ENCODE measurements at regions not wholly inside any gene's neighbourhood (a gene's known extent, or its start where the extent isn't known, plus 50 kb on each side); places are given as distances from the start of the nearest gene placed in this dataset.
"Not testable (repeated sequence)": the region's sequence is repeated elsewhere in the genome, so short reads cannot be mapped to it uniquely, and the experiment has no call there.

DNA sequence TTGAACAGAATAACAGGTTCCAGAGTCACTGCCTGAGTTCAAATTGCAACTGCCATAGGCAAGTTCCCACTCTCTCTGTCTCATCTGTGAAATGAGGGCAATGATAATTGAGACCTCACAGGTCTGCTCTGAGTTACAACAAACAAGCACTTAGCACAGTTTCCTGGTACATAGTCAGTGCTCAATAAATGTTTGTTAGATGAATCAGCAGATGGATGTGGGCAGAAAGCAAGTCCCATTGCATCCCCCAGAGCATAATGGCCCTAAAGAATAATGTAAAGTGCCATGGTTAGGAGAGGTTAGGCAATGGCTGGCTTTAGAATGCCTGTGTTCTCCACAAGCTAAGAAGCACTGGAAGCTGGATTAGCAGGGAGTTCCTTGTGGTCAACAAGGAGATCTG lies 136.5 kb upstream of the LARP1 start:
- DNase-seq, result no peak

DNA sequence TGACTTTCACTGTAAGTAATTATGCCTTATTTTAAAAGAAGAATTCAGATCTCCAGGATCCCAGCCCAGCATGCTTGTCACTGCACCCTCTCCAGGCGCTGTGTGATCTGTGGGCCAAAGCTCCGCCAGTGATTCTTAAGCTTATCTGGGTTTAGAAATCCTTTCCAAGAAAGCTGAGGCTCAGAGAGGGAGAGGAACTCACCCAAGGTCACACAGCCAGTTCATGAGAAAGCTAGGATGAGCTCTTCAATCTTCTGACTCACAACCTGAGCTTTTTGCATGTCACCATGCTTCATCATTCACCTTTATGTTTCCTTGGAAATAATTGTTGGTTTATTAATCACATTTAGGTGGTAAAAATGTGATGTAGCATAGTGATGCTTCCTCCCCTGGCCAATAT lies 136.6 kb upstream of the HAND1 start:
- DNase-seq, result no peak

DNA sequence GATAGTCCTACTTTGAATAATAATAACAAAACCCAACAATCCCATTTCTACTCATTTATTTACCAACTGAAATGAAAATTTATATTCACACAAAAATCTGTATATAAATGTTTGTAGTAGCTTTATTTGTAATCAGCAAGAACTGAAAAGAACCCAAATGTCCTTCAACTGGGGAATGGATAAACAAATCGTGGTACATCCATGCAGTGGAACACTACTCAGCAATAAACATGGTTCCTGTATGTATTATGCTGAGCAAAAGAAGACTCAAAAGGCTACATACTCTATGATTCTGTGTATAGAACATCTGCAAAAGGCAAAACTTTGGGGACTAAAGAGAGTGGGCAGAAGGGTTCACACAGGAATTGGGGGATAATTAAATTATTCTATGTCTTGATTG lies 136.1 kb upstream of the HAND1 start:
- no peak for DNase-seq

DNA sequence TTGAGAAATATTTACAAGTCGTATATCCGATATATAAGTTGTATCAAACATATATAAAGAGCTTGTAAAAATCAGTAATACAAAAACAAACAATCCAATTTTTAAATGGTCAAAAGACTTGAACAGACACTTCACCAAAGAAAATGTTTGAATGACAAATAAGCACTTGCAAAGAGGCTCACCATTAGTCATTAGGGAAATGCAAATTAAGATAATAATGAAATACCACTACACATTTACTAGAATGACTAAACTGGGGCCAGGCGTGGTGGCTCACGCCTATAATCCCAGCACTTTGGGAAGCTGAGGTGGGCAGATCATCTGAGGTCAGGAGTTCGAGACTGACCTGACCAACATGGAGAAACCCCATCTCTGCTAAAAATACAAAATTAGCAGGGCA lies 134.6 kb upstream of the HAND1 start:
- DNase-seq, result no peak

DNA sequence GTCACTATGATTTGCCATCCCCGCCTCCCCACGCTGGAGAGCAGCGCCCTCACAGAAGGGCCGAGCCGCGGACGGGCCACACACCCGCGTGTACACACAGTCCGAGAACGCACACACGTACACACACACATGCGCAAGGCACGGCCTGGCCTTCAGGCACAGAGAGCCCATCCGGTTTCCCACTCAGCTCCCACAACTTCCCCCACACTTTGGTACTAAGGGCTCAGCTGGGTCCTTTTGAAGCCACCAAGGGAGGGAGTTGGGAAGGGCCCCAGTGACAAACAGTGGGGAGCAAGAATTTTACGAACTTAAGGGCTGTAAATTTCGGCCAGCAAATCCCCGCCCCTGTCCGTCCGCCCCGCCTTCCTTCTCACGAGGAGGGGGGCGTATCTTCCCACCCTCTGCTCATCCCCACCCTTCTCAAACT lies 133.3 kb upstream of the HAND1 start:
- no peak for DNase-seq

DNA sequence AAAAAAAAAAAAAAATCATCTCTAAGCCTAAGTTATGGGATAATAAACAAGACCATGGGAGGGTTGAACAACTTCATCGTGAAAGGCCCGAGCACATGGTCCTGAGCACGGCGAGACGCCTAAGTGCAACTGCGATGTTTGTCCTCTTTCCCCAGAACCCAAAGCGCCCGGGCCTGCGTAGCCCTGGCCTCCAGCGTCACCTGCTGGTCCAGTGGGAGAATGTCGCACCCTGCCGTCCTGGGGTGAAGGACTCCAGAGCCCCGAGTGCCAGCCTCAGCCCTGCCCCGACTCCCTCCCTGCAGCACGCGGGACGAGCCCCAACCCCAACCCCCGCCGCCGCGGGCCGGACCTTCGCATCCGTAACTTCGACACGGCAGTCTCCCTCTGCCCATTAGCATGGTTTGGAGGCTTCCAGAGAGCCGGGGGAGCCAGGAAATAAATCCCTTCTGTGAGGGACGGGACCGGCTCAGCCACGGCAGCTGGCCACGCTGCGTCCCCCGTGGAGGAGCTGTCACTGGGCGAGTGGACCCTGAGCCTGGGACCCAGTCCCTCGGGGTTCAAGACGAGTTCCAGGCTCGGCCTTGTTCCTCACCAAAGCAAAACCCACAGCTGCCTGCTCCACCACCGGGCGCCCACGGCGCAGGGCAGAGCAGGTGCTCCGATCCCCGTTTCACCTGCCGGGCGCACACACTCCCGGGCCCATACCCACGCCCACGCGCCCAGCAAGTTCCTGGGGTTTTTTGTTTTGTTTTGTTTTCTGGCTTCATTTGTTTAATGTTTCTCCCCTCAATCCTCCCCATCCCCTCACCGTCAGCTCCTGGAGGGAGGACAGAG lies 132.5 kb upstream of the HAND1 start:
- DNase-seq, result peak; percentile 46

DNA sequence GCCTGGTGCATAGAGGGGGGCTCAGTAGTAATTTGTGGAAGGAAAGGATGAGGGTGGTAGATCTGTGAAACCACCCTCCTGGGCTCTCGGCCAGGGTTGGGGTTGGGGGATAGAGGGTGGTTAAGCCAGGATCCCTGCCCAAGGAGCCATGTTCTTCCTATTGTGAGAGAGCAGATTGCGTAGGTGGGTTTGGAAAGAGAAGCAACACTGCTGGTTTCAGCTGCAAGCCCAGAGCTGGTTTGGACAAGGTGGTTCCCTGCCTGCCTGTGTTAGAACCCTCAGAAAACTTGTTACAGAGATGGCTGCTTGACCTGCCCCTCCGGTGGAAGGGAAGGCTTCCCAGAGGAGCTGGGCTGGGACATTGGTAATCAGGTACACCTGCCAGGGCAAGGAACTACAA lies 131.2 kb upstream of the HAND1 start:
- DNase-seq, result no peak

DNA sequence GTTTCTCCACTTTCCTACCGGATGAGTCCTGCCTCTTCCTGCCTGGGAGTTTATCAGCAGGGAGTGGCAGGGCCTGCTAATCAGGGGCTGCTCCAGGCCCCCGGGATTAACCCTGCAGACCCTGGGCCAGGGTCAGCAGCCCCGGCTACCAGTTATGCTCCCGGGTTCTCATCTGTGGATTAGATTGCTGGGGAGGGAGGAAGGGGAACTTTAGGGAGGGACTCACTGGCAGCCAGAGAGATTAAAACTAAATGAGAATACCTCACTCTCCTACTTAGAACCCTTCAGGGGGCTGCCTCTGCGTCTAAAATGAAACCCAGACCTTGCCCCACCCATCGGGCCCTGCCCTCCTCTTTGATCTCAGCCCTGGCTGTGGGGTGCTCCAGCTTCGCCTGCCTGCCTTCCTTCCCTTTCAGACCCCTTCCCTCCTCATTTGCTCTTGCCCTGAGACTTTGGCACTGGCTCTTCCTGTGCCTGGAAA lies 130.5 kb upstream of the HAND1 start:
- DNase-seq, result no peak

DNA sequence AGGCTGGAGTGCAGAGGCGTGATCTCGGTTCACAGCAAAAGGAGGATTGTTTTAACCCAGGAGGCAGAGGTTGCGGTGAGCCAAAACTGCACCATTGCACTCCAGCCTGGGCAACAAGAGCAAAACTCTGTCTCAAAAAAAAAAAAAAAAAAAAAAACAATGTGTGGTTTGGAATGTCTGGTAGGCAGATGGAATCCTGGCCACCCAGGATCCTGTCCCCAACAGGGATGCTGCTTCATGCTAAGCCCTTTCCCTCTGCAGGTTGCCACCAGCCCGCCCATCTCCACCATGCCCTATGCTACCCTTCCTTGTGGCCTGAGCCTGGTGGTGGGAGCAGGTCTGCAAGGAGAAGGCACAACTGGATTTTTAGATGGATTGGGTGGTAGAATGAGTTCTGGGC lies 129.7 kb upstream of the HAND1 start:
- DNase-seq, result no peak

DNA sequence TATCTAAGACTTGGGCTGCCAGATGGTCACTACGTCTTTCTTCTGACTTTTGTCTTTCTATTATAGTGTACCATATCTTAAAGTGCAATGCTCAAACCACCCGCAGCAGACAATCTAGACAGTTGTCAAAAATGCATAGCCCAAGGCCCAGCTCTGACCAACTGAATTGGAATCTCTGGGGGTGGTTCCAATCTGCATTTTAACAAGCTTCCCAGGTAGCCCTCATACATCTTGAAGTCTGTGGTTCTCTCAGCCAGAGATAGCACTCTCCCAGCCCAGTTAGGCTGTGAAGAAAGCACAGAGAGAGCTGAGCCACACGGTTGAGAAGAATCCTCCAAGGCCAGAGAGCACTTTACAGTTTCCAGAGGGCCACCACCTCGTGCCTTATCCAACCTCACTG lies 128.2 kb upstream of the HAND1 start:
- no peak for DNase-seq

DNA sequence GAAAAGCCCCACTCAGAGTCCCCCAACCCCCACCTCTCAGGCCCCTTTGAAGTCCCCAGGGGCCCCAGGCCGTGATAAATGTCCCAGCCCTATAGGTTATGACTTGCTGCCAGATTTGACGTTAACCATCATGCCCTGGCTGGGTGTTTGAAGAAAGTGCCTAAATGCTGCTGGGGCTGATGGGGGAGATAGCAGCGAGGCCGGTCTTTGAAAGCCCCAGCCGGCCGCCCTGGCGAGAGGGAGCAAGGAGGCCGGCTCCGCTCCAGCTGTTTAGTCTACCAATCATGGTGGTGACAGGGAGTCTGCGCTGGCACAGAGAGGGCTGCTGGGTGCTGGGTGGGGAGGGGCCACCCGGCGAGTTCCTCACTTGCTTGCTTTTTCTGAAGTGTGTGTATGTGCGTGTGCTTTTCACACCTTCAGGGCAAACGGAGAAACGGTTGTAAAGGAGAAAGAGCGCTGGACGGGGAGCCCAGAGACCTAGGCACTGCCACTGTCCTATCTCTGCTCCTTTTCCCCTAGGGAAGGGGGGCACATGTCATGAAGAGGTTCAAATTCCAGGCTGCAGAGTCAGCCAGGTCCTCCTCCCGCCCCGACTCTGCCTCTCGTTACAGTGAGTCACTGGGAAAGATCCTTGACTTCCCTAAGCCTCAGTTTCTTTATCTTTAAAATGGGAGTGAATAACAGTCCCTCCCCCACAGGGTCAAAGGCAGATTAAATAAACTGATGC lies 126.1 kb upstream of the HAND1 start:
- DNase-seq, result no peak

DNA sequence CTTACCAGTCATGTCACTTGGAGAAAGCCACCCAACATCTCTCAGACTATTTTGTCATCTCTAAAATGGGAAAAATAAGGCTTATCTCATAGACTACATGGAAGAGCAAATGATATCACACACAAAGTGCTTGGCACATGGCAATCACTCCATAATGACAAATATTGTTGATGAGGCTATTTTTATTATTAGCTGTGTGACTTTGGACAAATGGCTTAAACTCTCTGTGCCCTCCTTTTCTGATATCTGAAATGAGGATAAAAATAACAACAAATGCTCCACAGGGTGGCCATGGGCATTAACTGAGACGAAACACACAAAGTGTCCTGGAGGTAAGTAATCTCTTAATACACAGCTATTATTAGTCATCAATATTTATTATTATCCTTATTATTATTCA lies 125.5 kb upstream of the HAND1 start:
- DNase-seq, result no peak

DNA sequence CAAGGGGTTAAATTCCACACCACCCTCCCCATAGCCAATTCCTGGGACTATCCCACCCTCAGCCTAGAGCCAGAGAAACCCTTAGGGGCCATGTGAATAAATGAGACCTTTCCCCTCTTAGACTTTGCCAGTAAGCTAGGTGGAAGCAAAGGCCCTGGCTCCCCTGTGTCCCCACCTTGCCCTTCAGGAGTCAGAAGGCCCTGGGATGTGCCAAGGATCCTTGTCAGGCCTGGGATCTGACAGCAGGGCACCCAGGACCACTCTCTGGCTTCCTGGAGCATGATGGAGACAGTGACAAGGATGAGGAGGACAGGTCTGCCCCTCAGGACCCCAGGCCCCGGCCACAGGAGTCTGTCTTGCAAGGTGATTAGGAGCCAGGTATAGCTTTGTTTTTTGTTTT lies 125.0 kb upstream of the HAND1 start:
- DNase-seq, result no peak

DNA sequence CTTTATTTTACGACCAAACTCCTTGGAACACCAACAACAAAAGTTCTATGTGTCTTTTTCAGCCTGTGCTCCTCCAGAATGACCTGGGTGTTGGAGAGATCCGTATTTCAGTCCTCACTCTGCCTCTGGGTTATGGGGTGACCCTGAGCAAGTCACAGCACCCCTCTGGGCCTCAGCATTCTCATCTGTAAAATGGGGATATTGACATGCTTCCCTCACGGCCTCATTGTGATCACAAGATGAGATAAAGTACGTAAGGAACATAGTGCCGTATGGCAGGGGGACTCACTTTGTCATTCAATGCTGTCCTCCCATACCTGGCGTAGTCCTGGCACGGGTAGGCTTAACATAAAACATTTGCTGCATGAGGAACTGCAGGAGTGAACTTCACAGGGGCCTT lies 123.0 kb upstream of the HAND1 start:
- DNase-seq, result no peak

DNA sequence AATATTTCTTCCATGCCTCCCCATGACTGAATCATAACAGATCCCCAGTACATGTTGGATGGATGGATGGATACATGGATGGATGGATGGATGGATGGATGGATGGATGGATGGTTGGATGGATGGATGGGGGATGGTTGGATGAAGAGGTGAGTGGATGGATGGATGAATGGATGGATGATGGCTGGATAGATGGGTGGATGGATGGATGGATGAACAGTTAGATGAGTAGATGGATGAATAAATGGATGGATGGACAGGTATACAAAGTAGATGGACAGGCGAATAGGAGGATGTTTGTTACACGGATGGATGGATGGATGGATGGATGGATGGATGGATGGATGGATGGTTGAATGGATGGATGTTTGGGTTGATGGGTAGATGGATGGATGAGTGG lies 120.0 kb upstream of the HAND1 start:
- DNase-seq, result no peak

DNA sequence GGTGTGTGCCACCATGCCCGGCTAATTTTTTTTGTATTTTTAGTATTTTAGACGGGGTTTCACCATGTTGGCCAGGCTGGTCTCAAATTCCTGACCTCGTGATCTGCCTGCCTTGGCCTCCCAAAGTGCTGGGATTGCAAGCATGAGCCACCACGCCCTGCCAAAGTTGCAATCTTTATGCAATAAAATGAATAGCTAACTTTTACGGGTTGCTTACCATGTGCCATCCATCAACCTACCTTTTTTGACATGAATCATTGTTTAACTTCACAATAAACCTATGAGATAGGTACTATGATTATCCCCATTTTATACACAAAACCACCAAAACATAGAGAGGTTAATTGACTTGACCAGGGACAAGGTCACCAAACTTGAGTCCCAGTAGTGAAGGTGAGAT lies 118.8 kb upstream of the HAND1 start:
- DNase-seq, result not testable (repeated sequence)

DNA sequence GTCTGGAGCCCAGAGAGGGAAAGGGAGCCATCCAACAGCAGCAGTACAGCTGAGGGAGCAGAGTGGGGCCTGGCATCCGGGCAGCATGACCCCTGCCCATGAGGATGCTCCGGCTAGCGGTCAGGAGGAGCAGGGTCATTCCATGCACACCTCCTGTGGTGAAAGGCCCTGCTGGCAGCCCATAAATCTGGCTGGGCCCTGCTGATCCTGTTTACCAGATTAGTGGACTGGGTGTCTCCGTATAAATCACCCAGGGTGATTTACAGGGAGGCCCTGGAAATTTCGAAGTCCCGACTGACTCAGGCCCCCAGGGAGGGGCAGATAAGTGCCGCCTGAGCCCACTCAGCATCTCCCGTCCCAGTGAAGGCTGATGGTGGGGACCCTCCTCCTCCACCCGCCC lies 117.6 kb upstream of the HAND1 start:
- no peak for DNase-seq

DNA sequence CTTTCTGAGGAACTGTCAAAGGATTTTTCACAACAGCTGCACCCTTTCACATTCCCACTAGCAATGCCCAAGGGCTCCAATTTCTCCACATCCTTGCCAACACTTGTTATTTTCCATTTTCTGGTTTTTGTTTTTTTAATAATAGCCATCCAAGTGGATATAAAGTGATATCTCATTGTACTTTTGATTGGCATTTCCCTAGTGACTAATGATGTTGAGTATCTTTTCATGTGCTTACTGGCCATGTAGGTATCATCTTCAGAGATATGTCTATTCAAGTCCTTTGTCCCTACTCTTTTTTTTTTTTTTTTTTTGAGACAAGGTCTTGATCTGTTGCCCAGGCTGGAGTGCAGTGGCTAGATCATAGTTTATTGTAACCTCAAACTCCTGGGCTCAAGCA lies 115.8 kb upstream of the HAND1 start:
- DNase-seq, result no peak

DNA sequence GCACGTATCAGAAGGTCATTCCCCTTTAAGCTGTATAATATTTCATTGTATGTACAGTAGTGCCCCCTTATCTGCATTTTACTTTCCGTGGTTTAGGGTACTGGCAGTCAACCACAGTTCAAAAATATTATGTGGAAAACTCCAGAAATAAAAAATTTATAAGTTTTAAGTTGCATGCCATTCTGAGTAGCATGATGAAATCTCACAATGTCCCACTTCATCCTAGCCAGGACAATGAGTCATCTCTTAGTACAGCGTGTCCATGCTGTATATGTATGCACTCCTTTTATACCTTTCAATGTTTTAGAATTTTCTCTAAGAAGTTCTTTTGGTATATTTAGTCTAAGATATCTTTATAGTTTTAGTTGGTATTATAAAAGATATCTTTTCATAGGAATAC lies 115.0 kb upstream of the HAND1 start:
- DNase-seq, result no peak

DNA sequence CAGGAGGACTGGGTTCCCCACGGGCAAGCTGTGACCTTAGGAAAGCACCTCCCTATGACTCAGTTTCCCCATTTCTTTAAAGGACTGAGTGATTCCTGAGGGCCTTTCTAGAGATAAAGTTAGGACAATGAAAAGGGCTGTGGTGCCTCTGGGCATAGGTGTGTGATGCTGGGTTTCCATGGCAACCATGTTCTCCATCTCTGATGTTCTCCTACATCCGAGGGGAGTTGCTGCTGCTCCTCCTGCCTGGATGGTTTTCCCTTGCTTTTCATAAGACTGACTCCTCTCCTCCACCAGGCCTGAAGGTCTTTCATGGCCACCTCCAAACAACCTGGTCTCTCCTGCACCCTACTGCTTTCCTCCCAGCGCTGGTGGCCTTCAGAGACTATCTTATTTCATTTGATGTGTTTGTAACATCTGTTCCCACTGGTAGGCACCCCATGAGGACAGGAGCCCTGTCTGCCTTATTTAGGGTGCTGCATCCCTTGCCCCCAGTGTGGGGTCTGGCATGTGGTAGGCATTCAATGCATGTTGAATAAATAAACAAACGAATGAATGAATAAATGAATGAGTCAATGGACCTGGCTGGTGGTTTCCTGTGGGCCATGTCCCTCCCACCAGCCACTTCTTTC lies 112.2 kb upstream of the HAND1 start:
- no peak for DNase-seq

DNA sequence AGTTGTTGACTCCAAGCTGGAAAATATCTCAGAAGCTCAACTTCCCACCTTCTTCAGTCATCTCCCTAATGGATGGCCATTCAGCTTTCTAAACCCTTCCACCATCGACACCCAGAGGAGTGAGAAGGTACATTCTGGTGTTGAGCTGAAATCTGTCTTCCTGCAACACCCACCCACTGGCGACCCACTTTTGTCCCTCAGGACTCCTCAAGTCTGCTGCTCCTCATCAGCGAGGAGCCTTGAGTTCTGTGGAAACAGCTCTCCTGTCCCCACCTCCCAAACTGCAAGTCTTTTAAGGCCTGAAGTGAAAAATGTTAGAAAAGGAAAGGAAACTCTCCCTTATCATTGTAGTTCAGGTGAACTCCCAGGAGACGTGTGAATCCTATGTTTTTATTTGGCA lies 111.5 kb upstream of the HAND1 start:
- no peak for DNase-seq

DNA sequence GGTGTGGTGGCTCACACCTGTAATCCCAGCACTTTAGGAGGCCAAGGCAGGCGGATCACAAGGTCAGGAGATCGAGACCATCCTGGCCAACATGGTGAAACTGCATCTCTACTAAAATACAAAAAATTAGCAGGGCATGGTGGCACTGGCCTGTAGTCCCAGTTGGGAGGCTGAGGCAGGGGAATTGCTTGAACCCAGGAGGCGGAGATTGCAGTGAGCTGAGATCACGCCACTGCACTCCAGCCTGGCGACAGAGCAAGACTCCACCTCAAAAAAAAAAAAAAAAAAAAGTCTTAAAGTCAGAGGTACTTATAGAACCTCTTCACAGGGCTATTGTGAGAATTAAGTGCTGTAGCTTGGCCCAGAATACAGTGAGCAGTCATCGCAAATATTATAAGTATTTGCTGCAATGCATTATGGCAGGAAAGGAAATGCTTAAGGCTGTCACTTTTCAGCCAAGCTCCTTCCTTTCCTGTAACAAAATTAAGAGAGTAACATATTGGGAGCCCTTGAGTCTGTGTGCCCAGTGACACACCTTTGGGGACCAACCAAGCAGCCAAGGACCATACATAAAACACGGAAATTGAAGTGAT lies 110.9 kb upstream of the HAND1 start:
- not testable (repeated sequence) for DNase-seq

All from skin of body (tissue), 1 donor.